ELR (cell line): ENCODE measurements at regions not wholly inside any gene's neighbourhood (a gene's known extent, or its start where the extent isn't known, plus 50 kb on each side); places are given as distances from the start of the nearest gene placed in this dataset.

Experiments used
- DNase-seq: peaks from one replicate; pipeline ENCODE4 v3.0.0-alpha.2; 2015; ENCODE audit warnings: low read depth

DNA sequence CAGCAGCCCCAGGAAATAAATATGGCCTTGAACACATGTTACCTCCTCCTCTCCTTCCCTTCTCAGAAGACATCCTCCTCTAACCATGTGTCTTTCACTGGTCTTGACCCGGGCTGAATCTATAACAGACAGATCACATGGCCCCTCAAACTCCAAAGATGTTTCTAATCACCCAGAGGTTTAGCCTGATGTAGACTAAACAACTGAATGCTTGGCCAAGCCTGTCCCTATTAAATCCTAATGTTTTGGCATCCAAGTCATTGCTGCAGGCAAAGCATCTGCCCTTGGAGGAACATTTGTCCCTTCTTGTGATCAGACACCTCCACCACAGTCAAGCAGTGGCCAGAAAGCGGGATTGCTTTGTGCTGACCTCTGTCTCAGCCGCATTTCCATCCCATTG lies 65.5 kb downstream of the ANKRD60 start:
- no peak for DNase-seq

DNA sequence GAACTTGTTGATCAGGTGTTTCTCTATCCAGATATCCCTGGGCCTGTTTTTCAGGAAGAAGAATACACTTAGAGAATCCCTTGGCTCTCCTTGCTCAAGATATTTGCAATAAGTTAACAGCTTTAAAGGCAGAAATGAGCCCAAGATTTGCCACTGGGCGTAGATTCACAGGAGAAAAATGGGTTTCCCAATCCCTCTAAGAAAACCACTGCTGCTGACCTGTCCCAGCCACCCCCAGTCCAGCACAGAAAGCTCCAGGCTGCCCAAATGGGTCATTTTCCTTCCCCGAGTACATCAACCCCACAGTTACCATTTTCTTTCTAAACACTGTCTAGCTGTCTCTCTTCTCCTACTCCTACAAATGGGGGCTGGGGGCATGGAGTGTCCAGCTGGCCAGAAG lies 67.3 kb downstream of the ANKRD60 start:
- no peak for DNase-seq

DNA sequence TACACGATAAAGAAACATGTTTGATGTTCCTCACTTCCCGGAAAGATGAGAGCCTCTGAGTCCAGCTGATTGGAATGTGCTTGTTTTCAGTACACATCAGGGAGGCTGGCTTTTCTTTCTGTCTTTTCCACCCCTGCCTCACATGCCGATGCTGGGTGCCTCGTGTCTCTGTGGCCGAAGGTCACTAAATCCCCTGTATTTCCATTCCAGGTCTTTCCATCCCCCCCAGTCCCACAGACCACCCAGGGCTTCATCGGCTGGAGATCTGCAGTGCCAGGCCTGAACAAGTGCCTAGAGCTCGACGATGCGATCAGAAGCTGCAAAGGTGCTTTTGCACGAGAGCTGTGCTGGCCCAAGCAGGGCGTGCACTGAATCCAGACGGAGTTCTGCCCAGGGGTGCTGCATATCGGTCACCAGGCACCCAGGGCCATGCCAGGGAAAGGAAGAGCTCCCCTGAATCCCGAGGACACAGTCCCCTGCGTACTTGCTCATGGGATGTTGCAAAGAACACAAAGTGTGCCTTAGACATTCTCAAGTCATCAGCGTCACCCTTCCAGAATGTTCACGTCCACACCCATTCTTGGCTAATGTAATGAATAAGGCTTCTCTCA lies 67.9 kb downstream of the ANKRD60 start:
- peak; percentile 64 for DNase-seq

DNA sequence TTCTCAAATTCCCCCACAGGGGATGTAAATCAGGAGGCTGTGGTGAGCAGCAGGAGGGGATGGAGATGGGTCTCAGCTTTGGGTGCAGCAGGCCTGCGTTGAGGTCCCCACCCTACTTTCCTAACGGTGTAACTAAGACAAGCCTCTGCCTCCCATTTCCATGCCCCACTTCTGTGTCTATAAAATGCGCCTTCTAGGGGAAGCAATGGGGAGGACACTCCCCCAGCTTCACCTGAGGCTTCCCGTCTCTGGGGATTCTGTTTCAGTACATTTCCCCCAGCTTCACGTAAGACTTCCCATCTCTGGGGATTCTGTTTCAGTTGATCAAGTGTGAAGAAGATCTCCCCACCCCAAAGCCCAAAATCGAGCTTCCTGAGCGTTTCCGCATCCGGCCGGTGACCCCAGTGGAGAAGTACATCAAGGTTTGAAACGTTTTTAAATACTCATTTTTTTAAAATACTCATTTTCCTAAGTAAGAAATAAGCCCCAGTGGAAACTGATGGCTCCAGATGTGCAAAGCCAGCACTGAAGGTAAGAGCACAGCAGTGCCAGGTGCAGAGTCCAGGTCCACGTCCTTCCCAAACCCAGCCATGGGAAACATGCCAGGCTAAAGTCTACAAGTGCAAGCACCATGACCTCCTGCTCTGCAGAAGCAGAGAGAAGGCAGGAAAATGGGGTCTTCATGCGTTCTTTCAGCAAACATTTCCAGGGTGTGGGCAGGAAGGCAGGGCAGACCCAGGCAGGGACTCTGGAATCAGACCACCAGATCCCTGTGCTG lies 73.1 kb downstream of the ANKRD60 start:
- no peak for DNase-seq

DNA sequence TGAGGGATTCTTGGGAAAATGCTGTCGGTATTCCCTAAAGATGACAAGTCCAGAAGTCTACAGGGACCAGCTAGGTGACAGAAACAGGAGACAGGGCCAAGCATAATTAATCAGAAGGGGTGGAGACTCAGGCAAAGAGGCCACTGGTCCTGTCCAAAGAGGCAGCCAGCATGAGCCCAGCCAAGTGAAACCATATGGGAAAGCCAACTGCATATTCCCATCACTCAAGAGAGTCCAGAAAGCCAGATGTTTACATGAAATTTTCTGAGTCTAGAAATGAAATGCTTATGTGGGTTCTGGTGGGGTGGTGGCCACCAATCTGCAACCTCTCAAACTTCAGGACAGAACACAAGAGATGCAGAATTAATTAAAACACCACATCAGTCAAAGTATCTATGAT lies 74.3 kb downstream of the ANKRD60 start:
- DNase-seq: no peak

DNA sequence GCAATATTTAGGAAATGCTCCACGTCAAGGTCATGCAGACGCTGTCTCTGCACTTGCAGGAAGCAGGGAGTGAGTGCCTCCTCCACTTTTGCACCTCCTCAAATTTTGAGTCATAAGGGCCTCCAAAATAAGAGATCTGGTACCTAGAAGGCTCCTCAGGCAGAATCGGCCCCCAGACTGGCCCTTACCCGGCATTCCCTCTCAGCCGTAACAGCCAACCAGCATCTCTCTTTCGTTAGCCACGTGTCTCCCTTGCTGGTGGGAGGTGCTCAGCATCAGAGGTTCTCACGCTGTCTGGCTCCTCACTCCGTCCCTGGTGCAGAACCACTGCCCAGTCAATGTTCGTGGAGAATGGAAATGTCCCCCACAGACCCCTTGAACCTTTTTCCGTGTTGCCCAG lies 75.3 kb downstream of the ANKRD60 start:
- no peak for DNase-seq

DNA sequence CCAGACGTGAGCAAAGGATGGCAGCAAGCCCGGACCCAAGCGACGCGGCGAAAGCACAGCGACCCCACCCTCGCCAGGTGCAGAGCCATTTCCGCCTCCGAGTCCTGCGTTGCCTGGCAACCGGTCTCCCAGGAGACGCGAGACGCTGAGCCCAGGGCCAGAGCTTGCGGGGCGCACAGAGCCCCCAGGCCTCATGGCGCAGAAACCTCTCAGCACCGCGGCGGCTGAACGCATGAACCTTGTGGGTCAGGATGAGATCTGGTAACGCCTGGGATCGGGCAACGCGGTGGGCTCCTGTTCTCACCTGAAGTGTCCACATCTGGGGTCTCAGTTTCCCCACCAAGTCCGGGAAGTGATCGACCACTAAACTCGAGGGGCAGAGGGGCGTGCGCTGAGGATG lies 77.7 kb downstream of the ANKRD60 start:
- DNase-seq: no peak

DNA sequence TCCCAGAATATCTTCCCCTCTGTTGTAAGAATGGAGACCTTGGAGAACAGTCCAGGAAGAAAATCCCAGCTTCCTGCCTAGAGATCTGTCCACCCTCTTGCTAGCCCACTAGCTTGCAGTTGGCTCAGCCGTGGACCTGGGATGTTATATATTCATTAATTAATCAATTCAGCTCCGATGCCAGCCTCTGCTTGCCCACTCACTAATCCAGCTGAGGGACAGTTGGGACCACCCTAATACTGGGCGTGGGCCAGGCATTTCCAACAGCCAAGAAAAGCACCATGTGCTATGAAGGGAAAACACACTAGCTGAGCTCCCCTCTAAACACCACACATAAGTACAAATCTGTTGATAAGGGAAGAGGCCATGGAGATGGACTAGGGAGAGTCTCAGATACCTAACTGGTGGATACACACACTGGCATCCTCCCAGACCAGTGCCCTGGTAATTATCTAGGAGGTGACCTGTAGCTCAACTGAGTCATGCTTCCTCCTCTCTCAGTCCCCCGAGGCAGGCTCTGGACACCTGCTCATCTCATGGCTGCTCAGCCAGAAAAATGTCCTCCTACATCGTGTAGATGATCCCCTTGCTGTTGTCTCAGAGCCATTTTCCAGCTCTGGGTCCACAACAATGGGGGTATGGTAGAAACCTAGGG lies 78.9 kb downstream of the ANKRD60 start:
- peak; percentile 57 for DNase-seq

DNA sequence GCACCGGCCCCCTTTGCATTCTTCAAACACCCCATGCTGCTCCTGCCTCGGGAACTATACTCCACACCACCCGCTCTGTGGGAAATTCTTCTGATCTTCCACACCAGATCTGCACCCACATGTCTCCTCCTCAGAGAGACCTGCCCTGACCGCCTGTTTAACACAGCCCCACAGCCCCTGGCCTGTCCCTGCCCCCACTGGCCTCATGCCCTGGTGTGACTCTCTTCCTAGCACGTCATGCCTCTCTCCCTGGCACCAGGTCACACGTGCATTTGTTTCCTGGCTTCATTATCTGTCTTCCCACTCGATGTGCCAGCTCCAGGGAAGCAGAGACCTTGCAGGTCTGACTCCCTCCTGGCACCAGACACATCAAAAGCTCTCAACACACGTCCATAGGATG lies 79.6 kb downstream of the ANKRD60 start:
- DNase-seq: no peak

DNA sequence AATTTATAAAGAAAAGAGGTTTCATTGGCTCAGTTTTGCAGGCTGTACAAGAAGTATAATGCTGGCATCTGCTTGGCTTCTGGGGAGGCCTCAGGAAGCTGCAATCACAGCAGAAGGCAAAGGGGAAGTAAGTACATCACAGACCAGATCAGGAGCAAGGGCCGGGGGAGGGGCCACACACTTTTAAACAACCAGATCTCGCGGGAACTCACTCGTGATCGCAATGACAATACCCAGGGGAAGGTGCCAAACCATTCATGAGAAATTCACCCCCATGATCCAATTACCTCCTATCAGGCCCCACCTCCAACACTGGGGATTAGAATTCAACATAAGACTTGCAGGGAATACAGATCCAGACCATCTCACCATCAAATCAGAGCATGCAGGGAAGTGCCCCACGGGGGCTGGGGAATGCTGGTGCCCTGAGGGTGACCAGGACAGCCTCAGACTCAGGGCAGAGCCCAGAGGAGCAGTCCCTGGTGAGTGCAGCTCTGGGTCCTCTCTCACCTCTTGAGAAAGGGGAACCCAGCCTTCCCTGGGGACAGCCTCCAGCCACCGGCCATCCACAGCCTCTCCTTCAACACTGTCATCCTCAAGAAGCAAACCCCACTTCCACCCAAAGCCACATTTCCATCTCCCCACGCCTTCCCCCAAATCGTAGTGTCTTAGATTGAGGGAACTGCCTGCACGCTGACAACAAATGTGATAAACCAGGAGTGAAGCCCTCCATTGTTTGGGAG lies 80.7 kb downstream of the ANKRD60 start:
- no peak for DNase-seq

DNA sequence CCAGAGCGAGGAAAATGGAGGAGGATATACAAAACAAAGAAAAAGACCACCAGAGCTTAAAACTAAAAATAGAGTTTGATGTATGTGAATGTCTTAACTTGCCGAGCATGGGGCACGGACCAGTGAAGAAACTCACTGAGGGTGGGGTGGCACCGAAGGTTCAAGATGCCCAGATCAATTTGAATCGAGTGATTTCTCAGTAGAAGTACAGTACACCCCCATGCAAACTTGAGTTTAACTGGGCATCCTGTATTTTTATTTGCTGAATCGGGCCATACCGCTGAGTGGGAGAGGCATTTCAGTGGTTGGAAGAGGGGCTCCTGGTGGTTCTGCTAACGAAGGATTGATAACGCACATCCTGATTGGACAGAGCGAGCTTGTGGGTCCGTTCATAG lies 81.7 kb downstream of the ANKRD60 start:
- no peak for DNase-seq

DNA sequence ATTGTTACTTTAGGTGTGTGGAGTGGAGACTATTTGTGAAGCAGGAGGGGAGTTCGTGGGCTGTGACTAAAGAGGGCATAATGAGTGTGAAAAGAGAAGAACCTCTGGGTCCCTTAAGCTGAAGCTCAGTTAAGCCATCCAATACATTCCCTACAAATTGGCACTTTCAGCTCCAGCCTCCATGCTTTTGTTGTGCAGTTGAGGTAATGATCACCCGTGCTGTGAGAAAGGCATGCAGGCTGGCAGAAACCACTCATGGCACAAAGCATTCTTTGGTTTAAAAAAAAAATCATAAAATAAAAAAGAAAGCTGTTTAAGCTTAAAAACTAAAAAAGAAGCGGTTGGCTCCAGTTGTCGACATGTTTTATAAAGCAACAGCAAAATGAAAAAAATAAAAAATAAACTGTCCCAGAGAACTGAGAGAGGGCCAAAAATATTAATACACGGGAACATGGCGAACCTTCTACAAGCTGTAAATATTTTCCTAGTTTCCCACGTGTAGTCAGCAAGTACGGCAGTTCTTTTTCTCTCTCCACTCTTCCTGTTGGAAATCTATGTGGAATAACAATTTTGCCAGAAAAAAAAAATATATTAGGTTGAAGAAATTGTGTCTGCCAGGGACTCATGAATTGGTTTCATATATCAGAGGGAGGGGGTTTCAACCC lies 82.2 kb downstream of the ANKRD60 start:
- no peak for DNase-seq

DNA sequence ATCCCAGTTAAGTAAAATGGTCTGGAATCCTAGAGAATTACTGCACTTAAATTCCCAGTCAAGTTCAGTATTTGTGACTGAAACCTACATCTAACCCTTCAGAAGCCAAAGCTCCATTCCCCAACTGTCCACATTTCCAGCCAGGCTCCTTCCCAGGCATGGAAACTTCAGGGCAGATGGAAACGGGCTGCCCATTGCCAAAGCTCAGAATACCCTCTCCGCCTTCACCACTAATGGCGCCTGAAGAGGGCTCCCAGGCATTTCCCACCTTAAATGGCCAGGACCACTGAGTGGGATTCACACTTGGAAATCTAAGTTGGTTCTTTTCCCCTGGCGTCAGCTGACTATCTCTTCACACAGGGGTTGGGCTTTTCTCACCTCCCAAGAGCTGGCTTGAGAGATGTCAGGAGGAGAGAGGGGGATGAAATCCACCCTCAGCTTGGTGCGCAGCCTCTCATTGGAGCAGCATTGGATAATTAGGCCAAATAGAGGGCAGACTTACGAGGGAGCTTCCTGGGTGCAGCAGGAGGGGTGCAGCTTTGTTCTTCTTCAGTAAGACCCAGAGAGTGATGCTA lies 82.9 kb downstream of the ANKRD60 start:
- DNase-seq: no peak

DNA sequence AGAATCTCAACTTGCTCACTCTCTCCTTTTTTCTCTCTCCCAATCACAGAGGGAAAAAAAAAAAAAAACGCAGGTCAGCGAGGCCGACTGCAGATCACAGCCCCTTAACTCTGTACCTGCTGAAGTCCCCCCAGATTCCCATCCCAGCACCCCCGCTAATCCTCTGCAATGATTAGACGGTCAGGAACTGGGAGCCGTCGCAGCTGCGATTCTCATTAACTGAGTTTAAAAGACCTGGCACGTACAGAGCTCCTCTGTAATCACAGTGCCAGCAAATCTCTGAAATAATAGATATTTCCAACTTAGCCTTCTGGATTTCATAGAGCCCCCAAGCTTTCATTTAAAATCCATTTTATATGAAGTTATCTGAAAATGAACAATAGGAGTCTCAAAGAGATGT lies 84.4 kb downstream of the ANKRD60 start:
- DNase-seq: no peak

DNA sequence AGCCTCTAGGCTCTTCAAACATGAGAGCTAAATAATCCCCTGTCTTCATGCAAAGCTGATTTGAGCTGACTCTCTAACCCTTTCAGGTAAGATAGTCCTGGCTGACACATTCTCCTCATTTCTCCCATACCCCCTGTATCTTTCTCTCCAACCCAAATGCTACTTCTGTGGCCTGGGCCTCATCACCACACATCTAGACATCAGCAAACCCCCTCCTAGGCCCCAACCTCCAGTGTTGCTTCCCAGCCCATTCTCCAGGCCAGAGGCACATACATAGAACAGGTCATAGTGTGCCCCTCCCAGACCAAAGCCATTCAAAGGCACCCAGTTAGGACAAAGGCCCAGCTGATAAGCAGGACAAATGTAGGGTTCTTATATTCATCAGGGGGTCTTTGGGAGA lies 84.9 kb downstream of the ANKRD60 start:
- DNase-seq: no peak

DNA sequence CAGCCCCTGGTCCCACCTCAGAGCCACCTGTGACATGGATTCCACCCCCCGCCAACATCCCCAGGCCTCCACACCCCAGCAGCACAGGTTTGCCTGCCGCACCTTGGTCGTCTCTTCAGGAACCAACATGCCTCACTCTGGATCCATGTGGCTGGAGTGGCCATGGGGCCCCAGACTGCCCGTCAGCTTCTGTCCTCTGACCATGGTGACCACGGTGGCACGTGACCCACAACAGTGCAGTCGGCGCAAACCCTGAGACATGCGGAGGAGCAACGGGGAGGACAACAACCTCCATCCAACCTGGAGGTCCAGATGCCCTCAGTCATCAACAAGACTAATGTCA lies 85.6 kb downstream of the ANKRD60 start:
- DNase-seq: no peak

DNA sequence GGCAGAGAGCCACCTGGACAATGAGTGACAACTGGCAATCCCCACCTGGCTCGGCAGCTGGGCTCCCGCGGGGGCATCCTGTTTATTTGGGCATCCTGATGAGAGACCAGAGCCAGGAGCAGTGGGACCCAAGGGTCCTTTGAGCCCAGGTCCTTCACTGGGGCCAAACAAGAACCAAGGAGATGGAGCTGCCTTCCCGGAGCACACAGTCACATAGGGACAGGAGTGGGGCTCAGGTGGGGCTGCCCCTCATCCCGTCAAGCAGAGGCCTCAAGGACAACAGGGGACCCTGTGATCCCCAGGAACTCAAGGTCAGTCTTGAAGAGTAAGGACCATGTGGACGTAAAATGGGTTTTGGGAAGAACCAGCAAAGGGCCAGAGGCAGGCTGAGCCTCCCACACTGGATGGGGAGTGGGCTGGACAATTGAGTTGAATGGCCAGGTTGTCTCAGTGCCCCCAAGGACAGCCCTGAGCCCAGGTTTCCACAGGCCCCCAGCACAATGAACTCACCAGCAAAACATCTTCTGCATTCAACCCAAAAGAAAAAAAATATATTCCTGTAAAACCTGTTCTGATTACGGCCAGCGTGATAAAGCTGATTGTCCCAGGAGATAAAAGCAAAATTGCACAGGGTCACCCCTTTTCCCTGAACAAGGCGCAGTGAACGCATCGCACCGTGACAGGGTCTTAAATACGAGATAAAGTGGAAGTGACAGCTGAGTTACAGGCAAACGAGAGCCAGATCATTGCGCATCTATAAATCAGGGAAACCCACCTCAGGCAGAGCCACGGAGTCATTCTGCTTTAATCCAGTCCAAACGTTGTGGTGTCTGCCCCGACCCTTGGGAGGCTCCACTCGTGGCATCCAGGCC lies 86.2 kb downstream of the ANKRD60 start:
- DNase-seq: no peak

DNA sequence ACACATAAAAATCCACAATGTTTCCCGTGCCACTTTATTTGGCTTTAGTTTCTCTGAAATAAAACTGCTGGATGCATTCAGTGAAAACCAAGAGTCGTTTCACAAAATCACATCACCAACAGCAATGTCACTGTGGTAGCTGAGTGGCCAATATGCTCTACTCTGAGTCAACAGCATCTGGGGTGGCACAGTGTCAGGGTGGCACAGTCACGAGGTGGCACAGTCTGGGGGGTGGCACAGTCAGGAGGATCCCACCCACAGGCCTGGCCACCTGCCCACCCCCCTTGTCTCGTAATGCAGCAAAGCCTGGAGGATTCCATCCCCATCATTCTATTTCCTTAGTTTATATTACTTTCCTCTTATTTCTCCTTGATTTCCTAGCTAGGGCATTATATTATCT lies 87.0 kb downstream of the ANKRD60 start:
- no peak for DNase-seq

DNA sequence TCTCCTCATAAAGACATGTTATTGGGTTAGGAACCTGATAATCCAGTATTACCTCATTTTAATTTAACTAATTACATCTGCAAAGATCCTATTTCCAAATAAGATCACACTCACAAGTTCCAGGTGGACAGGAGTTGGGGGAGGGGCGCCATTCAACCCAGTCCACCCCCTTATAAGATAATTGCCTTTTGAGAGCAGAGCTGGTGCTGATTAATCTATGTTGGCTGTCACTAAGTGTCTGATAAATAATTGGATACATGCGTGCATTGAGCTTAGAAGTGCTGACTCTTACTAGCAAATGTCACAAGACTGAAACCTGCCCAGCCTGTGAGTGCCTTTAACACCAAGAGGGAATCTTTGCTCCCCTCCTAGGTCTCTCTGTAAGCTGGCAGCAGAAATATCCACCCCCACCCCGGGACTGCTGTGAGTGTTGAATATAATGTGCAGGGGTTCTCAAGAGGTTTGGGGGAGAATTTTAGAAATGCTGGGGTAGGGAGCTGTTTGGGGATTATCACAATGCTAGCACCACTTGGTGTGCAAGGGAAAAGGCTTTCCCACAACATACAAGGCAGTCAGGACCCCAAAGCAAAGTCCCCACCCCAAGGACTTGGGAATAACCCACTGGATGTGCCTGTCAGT lies 87.5 kb downstream of the ANKRD60 start:
- DNase-seq: no peak
